GM19023 (cell line): ENCODE measurements at regions not wholly inside any gene's neighbourhood (a gene's known extent, or its start where the extent isn't known, plus 50 kb on each side); places are given as distances from the start of the nearest gene placed in this dataset.
"Not testable (repeated sequence)": the region's sequence is repeated elsewhere in the genome, so short reads cannot be mapped to it uniquely, and the experiment has no call there.

Experiments used
- ATAC-seq: cut with Tn5 transposase; IDR thresholded peaks from one replicate; pipeline ENCODE4 v1.9.1; 2021; ENCODE audit warnings: mild to moderate bottlenecking, moderate library complexity; ENCODE audit not compliant: unreplicated experiment

DNA sequence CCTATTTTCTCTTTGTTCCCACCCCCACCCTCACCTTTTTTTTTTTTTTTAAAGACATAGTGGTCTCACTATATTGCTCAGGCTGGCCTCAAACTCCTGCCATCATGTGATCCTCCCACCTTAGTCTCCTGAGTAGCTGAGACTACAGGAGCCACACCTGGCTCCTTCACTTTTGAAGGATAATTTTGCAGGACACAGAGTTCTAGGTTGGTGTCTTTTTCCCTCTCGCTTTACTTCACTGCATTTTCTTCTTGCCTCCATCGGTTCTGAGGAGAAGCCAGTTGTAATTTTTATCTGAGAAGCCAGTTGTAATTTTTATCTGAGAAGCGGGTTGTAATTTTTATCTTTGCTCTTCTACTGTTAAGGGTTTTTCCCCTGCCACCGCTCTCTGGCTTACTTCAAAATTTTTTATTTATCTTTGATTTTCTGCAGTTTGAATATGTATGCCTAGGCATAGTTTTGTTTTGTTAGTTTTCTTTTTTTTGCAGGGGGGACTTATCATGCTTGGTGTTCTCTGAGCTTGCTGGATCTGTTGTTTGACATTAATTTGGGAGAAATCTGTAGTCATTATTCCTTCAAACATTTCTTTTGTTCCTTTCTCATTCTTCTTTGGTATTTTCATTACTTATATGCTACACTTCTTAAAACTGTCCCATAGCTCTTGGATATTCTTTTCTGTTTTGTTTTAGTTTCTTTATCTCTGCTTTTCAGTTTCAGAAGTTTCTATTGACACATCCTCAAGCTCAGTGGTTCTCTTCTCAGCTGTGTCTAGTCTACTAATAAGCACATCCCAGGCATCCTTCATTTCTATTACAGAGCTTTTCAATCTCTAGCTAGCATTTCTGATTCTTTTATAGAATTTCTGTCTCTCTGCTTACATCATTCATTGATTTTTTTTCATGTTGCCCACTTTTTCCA lies 148.2 kb upstream of the CHD1 start:
- peak; percentile 81 for ATAC-seq

DNA sequence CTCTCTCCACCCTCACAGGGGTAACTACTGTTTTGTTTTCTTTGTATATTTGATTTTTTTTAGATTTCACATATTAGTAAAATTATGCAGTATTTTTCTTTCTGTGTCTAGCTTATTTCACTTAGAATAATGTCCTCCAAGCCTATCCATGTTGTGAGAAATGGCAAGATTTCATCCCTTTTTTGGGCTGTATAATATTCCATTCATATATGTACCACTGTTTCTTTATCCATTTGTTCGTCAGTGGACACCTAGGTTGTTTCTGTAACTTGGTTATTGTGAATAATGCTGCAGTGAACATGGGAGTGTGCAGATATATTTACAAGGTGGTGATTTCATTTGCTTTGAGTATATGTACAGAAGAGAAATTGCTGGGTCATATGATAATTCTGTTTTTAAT lies 144.0 kb upstream of the CHD1 start:
- ATAC-seq, result no peak

DNA sequence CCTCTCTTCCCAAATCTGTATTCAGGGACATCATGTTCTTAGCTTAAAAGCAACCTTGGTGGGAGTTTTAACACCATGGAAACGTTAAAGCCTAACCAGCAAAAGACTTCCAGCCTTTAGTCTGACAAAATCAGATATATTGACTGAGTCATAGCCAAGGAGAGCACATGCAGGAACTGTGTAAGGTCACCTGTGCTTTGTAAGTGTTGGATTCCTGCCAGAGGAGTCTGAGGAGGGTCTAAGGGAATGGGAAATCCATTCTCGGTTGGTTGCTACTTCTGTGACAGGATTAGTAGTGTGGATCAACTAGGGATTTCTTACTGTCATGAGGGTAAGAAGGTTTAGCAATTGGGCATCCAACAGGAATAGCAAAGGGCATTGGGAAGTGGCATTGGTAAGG lies 142.0 kb upstream of the CHD1 start:
- ATAC-seq, result no peak

- ATAC-seq, result no peak
These were observed 141.6 kb upstream of the CHD1 start for GRCh38 chr5:99070362-99070761.

DNA sequence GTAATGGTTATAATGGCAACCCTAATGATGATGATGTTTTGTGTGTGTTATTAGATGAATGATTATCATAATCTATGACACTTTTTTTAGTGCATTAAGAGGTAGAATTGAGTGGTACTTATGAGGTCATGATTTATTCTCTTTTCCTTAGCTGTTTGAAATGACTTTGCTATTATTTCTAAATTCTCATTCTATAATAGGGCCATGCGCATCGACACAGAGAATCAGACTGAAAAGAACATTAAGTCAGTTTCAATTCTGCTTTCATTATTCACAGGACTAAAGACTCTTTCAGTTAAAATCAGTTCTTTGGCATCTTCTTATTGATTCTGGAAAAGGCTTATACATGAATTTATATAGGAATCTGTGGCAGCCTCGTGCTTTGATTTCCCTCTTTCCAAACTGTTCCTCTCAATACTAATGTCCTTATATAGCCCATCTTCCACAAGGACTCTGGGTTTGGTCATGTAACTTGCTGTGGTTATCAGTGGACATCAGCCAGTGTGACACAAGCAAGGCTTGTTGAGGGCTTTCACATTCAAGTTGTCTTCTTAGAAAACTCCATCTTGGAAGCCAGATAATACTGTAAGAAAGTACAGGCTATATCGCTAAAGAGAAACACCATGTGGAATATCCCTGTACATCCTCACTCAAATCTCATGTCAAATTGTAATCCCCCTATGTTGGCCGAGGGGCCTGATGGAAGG lies 140.3 kb upstream of the CHD1 start:
- peak; percentile 68 for ATAC-seq

DNA sequence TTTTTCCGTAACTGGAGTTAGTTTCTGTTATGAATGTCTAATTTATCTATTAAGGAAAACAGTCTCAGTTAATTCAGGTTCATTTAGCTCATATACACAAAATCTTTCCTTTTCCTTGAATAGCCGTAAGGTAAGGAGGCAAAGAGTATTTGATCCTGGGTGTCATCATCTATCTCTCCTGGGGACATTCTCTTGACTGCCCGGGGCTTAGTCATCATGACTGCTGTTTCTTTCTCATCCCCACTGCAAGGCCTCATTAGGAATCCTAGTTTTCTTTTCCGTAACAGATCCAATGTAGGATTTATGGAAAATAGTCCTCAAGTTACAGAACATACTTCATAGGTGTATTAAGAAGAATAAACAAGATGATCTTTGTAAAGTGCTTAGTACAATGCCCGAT lies 134.9 kb upstream of the CHD1 start:
- ATAC-seq, result no peak

DNA sequence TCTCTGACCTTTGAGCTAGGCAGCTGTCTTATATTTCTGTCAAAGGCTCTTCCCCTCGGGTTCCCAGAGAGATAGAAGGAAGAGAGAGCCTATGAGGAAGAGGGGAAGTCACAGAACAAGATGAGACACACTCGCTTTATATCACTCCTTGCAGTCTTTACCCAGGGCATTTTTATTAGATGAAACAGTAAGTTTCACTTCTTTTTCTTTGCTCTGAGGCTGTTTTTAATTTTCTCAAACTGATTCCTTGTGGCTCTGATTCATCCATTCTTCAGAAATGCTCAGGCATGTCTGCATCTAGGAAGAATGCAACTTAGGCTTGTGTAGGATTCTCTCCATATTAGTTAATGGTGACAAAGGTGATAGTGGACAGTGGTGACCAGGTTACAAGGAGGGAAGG lies 132.9 kb upstream of the CHD1 start:
- no peak for ATAC-seq

GRCh38 chr5:99061299-99061698 lies 132.5 kb upstream of the CHD1 start:
- no peak for ATAC-seq

- ATAC-seq, result peak; percentile 64
These were observed 131.8 kb upstream of the CHD1 start for GRCh38 chr5:99060306-99061261.

GRCh38 chr5:99059685-99060084 lies 130.9 kb upstream of the CHD1 start:
- ATAC-seq, result no peak

GRCh38 chr5:99058466-99058865 lies 129.7 kb upstream of the CHD1 start:
- no peak for ATAC-seq

DNA sequence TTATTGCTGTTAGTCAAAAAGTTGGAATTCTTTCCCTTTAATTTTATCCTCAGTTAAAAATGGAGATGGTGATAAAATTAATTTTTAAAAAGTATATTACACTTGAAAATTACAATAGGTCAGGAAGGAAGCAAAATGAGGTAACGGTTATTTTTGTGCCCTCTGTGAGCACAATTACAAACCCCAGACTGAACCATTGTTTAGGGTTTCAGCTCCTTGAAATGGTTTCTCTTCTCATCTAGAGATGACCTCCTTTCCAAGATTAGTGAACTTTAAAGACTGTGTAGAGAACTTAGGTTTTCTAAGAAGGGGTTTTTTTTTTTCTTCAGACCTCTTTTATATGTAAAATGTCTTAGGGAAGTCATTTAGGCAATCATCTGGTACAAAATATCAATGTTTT lies 126.2 kb upstream of the CHD1 start:
- no peak for ATAC-seq

GRCh38 chr5:99045871-99046270 lies 117.1 kb upstream of the CHD1 start:
- no peak for ATAC-seq

DNA sequence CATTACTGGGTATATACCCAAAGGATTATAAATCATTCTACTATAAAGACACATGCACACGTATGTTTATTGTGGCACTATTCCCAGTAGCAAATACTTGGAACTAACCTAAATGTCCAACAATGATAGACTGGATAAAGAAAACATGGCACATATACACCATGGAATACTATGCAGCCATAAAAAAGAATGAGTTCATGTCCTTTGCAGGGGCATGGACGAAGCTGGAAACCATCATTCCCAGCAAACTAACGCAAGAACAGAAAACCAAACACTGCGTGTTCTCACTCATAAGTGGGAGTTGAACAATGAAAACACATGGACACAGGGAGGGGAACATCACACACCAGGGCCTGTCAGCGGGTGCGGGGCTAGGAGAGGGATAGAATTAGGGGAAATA lies 114.5 kb upstream of the CHD1 start:
- ATAC-seq, result not testable (repeated sequence)

DNA sequence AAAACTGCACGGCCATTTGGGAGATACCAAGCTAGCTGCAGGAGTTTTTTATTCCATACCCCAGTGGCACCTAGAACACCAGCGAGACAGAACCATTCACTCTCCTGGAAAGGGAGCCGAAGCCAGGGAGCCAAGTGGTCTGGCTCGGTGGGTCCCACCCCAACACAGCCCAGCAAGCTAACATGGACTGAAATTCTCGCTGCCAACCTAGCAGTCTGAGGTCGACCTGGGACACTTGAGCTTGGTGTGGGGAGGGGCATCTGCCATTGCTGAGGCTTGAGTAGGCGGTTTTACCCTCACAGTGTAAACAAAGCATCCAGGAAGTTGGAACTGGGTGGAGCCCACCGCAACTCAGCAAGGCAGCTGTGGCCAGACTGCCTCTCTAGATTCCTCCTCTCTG lies 108.9 kb upstream of the CHD1 start:
- no peak for ATAC-seq

DNA sequence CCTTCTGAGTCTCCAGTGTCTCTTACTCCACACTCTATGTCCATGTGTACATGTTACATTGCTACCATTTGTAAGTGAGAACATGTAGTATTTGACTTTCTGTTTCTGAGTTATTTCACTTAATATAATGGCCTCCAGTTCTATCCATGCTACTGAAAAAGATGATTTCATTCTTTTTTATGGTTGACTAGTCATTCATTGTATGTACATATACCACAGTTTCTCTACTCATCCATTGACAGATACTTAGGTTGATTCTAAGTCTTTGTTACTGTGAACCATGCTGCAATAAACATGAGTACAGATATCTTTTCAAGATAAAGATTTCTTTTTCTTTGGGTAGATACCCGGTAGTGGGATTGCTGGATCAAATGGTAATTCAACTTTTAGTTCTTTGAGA lies 107.1 kb upstream of the CHD1 start:
- ATAC-seq, result no peak

DNA sequence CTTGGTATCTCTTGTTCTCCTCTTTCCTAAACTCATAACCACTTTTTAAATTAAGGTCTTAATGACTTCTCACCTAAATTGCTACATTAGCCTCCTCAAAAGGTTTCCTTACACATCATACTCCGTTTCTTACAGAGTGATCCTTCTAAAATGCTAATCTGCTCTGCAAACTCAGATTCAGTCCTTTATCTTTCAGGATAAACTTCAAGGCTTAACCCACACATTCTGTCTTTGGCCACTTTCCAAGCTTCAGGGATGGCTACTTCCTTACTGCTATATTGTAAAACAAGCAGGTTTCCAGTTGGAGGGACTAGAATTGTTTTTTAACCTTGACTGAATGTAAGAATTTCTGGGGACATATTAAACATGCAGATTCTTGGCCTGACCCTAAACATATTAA lies 105.5 kb upstream of the CHD1 start:
- ATAC-seq, result no peak

GRCh38 chr5:99033014-99033900 lies 104.5 kb upstream of the CHD1 start:
- peak; percentile 13 for ATAC-seq

DNA sequence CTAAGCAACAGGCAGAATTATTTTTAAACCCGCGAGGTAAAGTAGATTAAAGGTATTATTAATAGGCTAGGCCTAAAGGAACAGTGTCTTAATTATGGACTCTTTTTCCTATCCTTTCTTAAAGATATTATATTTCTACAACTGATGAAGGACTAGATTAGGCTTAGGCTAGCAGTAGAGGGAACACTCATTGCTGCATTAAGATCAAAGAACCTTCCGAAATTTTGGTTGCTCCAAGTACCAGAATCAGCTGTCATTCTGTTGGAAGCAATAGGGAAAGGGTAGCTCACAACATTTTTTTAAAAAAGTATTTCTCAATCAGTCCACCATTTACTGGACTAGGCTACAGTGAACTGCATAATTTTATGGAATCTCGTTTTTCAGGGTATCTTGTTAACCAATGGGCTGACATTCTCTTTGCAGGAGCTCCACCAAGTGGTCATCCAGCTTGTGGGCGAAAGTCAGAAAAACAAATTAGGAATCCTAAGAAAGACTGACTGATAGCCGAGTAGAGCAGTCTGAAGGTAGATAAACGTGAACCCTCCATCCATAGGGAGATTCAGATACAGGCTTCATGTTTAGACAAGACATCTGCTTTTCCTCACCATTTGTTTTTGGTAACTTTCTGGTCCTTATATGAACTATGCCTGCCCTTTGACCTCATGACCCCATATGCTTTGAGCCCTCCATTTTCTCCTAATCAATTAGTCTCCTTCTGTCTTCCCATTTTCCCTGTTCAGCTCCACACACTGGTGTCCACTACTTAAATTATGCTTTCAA lies 103.6 kb upstream of the CHD1 start:
- peak; percentile 43 for ATAC-seq
